Activated CD4-positive, CD25-positive, alpha-beta regulatory T cell treated with anti-CD3 and anti-CD28 coated beads, Interleukin-2, amount 50 U/mL, for 24 hours (primary cell): ENCODE measurements at regions not wholly inside any gene's neighbourhood (a gene's known extent, or its start where the extent isn't known, plus 50 kb on each side); places are given as distances from the start of the nearest gene placed in this dataset.

Source experiments
- ATAC-seq, 2 donors: fragments of 150-1000 bp; cut with Tn5 transposase; one replicate each; pipeline ENCODE4 v1.10.0; 2021; ENCODE audit warnings: mild to moderate bottlenecking in 1 of 2, moderate library complexity in 1 of 2

DNA sequence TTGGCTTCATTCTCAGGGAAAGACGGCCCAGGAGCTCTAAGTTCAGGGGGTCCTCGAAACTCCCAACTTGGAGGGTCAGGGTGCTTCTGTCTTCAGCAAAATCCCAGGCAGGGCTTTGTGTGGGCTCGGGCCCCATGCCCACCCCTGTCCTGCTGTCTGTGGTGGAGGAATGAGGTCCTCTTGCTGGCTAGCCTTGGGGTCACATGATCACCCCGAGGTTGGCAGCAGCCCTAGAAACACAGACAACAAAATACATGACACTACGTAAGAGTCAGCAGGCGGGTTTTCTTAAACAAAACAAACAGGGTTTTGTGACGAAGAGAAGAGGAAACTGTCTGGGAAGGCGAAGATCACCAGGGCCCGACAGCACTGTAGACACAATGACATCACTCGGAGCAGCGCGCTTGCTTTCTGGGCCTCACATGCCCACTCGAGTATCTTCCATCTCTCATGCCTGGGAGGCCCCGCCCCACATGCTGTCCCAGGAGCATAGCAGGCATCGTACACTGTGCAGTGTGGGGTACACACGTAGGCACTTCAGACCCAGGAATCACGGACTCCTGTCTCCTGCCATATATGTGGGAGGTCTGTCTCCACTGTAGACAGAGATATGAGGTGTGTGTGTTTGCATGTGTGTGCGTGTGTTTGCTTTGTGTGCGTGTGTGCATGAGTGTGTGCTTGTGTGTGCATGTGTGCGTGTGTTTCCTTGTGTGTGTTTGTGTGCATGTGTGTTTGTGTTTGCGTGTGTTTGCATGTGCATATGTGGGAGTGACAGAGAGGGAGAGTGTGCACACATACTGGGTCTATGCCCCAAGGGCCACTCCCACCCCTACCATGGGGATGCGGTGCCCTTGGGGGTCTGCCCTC lies 94.7 kb downstream of the SIK1 start:
- ATAC-seq = no peak

DNA sequence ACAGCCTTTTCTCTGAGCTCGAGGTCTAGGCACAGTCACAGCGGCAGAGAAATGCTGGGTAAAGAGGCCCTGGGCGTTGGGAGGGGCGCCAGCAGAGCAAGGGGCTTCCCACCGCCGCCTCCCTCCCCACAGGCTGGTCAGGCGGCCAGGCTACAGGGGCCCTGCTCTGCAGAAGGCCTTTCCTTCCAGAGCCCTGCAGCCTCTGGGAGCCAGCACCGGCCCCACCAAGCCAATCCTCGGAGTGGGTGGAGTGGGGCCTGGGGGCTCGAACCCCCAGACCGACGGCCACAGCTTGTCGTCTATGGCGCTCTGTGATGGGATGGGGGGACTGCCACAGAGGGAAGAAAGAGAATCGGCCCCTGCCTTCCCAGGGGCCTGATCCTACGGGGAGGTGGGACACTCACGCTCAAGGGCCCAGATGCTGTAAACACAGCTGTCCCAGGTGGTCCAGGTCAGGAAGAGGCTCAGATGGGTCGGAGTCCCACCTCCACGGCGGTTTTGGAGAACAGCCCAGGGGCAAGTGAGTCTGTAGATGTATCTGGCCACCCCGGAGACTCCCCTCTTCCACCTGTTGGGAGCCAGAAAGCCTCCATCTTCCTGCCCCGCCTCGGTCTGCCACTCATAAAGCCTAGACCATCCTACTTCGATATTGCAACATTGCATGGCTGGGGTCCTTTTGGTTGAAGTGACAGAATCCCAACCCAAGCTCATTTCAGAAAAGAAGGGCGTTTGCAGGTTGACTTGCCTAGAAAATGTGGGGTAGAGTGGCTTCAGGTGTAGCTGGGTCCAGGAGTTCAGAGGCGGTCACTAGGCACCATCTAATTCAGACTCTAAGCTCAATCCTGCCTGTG lies 95.6 kb downstream of the SIK1 start:
- no peak for ATAC-seq

DNA sequence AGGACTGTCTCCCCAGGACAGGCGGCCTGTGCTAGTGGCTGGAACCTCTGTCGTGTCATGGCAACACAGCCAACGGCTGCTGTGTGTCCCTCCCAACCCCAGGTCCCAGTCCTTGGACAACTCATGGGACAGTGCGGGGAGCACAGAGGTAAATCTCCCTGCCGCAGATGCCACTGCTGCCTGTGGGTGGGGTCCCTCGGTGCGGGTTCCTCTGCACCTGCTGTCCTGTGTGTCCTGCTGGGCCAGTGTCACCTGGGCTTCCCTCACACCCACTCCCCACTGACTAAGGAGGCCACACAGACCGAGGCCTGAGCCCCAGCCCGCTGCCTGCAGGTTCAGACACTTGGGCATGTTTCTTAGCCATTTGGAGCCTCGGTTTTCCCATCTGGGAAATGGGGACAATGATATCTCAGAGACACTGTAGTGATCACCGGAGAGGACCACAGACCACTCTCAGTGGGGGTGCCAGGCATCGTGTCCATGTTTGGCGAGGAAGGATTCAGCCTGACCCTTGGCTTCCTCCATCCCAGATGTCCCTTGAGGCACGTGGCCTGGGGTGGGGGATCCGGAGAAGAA lies 96.5 kb downstream of the SIK1 start:
- ATAC-seq = no peak

GRCh38 chr21:43329711-43330269 lies 97.1 kb downstream of the SIK1 start:
- ATAC-seq = no peak

- no peak for ATAC-seq
Observed at GRCh38 chr21:43328958-43329691, 97.8 kb downstream of the SIK1 start.

DNA sequence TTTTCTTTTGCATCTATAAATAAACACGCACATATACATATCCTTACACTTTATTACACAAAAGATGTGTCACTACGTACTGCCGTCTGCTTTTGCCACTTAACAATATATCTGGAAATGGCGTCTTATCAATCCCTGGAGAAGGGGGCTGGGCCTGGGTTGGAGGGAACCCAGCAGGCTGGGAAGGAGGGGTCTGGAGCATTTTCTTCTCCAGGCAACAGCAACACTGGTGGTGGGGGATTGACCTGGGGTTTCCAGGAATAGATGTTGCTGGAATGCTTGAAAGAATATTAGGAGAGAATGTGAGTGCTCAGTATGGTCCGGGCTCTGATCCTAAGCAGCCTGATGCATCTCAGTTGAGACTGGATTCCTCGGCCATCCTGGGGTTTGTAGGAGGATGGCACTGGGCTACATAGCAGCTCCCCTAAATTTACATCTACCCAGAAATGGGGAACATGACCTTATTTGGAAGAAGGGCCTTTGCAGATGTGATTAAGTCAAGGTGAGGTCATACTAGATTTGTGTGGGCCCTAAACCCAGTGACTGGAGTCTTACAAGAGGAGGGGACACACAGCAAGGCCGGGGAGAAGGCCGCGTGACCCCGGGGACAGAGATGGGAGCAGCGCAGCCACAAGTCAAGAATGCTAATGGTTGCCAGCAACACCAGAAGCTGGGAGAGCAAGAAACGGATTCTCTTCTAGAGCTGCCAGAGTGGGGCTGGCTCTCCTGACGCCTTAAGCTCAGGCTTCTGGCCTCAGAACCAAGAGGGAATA lies 98.6 kb downstream of the SIK1 start:
- no peak for ATAC-seq

DNA sequence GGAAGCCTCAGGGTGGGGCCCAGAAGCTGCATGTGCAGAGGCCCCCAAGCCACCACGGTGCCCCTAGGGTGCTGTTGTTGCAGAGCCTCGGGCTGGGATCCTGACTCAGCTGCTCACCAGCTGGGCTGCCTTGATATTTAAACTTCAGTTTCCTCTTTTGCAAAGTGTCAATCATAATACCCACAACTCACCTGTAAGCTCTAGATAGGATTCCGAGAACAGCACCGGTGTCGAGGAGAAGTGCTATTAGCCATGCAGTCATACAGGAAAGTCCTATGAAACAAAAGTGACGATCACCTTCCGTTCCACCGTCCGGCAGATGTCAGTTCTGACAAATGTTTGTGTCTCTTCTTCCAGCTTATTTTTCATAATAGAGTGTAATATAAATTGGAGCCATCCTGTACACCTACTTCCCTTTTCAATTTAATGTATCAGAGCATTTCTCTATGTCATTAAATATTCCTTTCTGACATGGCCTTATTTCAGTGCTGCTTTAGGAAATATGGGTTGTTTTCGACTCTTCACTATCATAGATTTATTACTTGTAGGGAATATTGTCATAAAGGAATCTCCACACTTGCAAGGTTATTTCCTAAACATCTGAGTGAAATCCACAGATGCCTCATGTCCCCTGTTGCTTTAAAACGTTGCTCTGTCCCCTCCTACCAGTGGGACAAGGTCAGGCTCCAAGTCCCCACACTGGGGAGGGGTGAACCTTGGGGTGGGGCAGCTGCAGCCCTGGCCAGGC lies 100.8 kb downstream of the SIK1 start:
- peak; percentile 63 to 71 for ATAC-seq

GRCh38 chr21:43325036-43325435 lies 101.9 kb downstream of the SIK1 start:
- ATAC-seq = no peak

DNA sequence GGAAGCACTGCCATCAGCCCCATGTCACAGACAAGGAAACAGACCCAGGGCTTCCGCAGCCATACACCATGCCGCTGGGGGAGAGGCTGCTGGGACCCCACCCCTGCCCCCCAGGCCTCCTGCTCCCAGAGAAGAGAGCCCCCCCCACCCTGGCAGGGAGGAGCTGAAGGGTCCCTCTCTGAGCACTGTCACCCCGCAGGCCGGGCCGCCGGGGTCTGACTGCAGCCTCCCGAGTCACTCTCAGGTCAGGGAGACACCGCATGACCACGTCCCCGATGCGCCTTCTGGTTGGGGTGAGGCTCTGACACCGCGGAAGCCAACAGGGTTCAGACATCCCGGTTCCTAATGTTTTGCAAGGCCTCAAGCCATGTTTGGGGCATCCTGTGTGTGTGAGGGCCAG lies 102.3 kb downstream of the SIK1 start:
- ATAC-seq = no peak

DNA sequence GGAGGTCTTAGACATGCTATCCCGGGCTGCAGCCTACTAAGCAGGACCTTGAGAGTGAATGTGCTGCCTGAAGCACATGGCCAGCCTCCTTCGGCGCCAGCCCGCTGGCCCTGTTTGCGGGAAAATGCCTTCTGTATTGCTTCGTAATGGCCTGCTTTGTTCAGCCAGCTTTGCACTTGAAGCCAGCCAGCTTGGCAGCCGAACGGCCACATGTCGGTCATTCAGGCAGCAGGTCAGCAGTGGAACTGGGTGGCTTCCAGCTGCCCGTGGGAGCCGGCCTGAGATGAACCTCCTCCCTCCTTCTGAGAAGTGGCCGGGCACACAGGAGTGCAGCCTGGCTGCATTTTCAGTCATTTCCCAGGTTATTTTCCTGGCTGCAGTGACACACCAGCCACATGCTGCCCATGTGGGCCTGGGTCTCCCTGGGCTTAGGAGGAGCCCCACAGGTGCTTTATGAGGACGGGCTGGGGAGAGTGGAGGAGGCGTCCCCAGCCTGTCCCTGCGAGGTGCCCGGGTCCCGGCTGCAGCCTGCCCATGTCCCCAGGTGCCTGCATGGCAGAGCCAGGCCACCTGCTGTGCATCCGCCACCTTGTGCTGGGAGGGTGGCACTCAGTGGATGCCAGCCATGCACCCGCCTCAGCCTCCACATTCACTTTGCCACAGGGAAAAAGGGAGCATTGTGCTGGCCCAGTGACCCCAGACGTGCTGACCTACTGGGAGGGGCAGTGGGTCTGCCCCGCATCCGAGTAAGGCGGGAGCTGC lies 103.5 kb downstream of the SIK1 start:
- no peak for ATAC-seq

GRCh38 chr21:43322805-43323204 lies 104.1 kb downstream of the SIK1 start:
- no peak for ATAC-seq

GRCh38 chr21:43322311-43322710 lies 104.6 kb downstream of the SIK1 start:
- no peak for ATAC-seq

DNA sequence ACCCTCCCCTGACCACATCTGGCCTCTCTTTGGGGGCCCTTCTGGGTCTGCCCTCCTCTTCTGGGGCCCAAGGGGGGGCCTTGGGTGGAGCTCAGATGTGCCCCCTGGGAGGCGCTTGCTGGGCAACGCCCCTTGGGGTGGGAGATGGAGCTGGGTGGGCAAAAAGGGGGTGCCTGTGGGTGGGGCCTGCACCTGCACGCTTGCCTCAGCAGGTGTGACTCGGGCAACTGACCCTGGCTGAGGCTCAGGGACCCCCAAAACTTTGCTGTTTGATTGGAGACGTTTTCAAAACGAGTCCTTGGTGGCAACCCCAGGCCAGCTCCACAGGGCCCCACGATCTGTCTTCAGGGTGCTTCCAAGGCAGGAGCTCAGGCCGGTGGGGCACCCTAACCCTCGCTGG lies 105.3 kb downstream of the SIK1 start:
- no peak for ATAC-seq

DNA sequence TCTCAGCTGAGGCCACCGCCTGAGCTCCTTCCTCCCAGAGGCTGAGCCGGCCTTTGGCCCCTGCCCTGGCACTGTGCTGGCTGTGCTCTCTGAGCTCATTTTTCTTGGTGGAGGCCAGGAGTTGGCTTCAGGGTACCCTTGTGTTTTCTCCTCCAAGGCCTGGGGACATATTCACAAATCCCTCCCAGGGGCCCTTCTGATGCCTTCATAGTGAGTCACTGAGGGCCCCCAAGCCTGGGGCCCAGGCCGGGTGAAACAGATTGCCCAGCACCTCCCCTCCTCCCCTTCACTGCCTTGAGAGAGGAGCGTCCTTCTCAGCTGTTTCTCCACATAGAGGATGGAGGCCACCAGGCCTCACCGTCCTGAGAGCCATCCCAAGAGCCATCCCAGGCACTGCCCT lies 105.8 kb downstream of the SIK1 start:
- no peak for ATAC-seq

DNA sequence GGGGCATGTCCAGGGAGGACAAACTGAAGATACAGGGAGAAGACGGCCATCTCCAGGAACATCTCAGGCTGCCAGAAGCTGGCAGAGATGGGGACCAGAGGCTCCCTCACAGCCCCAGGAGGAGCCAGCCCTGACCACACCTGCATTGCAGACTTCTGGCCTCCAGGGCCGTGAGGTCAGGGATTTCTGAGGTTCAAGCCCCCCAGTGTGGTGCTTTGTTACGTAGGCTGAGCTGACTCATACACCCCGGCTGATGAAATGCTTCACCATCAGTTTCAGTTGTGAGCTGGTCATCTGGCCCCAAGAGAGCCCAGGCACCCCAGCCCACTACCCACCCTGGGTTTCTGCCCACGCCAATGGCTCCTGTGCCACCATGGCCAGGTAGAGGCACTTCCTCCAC lies 106.4 kb downstream of the SIK1 start:
- ATAC-seq = peak in 1 of 2 donors; percentile 17

GRCh38 chr21:43318841-43319781 lies 107.8 kb downstream of the SIK1 start:
- ATAC-seq = peak; percentile 33 to 38

- no peak for ATAC-seq
Observed at GRCh38 chr21:43318368-43318767, 108.6 kb downstream of the SIK1 start.

DNA sequence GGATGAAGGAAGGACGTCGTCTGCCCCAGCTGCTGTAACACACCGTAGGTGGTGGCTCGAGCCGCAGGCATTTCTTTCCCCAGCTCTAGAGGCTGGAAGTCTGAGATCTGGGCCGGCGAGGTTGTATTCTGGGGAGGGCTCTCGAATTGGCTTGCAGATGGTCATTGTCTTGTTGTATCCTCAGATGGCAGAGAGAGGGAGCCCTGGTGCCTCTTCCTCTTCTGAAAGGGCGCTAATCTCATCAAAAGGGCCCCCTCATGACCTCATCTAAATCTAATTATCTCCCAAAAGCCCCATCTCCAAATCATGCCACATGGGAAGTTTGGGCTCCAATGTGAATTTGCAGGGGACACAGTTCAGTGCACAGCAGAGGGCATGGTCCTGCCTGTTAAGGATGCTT lies 109.0 kb downstream of the SIK1 start:
- ATAC-seq = no peak

DNA sequence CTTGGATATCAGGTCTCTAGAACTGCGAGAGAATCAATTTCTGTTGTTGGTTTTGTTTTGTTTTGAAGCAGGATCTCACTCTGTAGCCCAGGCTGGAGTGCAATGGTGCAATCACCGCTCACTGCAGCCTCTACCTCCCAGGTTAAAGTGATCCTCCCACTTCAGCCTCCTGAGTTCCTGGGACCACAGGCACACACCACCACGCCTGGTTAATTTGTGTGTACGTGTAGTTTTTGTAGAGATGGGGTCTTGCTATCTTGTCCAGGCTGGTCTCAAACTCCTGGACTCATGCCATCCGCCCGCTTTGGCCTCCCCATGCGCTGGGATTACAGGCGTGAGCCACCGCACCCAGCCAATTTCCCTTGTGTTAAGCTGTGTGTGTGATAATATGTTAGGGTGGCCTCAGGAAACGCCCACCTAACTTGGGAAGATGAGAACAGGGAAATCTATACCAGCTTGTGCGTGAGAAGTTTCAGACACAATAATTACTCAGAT lies 109.6 kb downstream of the SIK1 start:
- ATAC-seq = no peak
